Stimulated activated CD4-positive, alpha-beta T cell treated with anti-CD3 and anti-CD28 coated beads, Interleukin-2, amount 100 ng/mL, for 4 hours (primary cell): ENCODE measurements at regions not wholly inside any gene's neighbourhood (a gene's known extent, or its start where the extent isn't known, plus 50 kb on each side); places are given as distances from the start of the nearest gene placed in this dataset.

Source experiments
- DNase-seq: peaks from one replicate; pipeline ENCODE4 v3.0.0-alpha.2; 2020; ENCODE audit warnings: low read depth

DNA sequence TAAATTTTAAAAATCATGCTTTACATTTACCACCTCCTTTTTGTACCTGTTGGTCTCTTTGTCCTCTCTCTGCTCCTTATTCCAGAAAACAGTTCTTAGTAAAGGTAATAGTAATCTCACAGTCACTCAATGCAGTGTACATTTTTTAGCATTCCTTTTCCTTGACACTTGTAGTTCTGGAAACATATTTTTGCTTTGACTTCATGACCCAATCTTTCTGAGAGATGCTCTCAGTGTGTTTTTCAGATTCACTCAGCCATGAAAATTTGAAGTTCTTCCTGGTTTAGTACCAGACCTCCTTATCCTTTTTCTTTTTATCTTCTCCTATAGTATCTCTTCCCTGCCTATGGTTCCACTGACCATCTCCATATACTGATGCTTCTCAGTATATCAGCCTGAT, 747.5 kb upstream of the ZEB2 start:
- no peak for DNase-seq

DNA sequence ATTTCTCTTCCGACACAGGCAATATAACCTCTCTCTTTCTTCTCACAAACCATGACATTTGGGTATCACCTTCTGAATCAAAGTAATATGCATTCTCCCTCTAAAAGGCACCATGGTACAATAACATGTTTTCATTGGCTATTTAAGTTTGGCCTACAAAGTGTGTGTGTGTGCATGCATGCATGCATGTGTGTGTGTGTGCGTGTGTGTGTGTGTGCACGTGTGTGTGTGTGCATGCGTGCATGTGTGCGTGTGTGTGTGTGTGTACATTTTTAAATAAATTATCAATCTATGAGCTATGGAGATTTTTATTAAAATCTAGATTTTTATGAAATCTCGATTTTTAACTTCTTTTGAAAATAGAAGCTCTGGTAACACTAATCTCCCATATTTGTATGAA, 745.3 kb upstream of the ZEB2 start:
- DNase-seq: no peak

DNA sequence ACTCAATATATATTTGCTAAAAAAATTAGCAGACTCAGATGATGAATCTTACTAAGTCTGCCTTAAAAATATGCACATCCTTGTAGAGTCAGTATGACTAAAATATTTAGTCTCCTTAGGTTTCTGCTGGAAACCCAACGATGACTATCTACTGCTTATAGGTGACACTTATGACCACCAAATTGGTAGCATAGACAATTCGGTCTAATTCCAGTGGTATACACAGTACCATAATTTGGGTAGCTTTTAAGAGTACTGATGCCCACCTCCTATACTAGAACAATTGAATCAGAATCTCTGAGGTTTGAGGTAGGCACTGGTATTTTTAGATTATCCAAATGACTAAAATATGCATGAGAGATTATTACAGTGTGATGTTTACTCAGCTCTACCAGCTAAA, 740.8 kb upstream of the ZEB2 start:
- no peak for DNase-seq

DNA sequence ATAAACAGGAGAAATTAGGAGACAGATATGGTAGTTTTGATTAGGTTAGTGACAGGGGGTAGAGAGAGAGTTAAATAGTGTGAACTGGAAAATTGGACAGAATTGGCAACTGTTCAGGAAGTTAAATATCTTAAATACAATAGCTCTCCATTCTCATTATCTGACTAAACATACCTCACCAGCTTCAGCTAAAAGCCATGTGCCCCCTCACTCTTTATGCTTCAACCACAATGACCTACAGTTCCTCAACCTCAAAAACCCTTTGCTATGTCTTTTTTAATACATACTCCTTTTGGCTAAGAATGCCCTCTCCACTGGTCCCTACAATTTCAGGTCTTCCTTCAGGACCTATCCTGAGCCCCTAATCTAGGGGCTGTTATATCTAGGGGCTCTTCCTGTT, 740.2 kb upstream of the ZEB2 start:
- no peak for DNase-seq

DNA sequence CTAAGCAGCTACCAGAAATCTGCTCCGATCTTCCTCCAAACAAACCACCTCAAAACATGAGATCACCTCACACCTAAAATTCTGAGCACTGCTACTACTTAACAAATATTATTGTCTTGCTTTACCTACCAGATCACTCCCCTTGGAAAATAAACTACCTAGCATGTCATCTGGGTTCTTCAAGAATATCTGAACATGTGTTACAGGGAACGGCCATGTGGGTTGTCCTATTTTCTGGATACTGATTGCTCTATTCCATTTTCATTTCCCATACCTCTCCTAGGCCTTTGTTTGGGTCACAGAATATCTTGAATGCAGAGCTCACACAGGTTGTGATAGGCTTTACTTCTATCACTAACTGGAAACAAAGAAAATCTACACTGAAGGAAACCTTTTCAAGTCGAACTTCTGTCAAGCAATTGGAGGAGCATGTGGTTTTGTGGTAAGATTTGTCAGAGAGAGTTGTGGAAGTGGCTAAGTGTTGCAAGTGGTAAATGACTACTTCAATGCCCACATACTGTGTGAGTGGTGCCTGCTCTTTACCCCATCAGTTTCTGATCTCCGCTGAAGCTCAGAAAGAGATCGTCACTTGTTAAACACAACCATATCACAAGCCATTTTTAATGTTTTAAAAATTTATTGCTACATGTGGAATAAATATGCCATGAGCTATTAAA, 739.1 kb upstream of the ZEB2 start:
- DNase-seq: no peak

DNA sequence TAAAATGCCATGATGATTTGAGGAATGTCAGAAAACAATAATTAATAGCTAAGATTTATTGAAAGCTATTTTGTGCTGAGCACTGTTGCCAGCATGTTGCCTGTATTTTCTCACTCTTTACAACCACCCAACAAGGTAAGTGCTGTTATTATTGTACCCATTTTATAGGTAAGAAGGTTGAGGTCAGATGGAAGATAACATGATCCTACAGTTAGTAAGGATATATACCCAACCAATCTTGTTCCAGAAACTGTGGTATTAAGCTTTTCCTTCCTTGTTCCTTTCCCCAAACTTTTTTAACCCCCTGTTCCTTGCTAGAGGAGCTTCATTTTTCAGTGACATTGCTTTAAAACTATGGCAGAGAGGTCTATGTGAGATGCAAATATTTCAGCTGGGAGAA, 738.0 kb upstream of the ZEB2 start:
- no peak for DNase-seq

DNA sequence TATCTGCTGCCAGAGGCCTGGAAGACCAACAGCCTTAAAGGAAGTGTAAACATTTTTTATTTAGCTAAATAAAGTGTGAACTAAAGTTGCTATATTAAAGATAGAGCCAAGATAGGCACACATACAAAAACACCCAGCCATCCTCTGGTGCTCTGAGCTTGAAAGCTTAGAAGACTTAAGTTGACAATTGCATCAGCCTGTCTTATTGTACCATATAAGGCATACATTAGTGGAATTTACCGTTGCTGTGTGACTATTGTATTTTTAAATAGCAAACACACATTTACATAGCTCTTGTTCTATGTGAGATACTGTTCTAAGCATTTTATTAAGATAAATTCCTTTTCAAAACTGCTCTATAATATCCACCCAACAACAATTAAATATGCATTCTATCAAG, 736.6 kb upstream of the ZEB2 start:
- DNase-seq: no peak

DNA sequence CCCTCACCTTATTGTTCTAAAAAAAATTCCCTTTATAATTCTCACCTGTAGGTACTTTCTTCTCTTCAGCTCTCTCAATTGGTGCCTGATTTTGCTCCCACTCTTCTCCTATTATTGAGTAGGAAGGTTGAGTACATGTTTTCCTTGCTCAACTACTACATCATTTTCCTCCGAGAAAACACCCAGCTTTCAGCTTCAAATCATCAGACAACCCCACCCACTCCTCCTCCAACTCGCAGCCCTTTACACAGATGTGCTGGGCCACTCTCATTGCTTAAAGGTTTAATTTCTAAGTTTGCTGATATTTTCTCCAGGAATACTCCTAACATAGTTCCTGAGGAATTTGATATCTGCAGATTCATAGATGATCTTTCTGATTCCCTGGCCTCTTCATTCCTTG, 734.4 kb upstream of the ZEB2 start:
- DNase-seq: no peak

DNA sequence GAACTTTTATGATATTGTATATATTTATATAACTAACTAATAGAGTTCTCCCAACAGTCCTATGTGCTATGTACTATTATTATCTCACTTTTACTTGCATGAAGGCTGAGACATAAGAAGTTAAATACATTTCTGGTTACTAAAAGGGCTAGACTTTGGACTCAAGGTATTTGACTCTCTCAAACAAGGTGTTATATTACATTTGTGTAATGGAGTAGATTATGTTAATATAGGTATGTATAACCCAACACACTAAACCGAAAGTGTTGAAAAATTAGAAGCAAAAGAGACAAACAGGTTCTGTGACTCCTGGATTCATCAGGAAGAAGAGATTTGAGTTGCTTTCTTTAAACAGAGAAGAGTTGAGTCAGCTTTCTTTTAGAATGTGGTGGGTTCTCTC, 733.6 kb upstream of the ZEB2 start:
- no peak for DNase-seq

DNA sequence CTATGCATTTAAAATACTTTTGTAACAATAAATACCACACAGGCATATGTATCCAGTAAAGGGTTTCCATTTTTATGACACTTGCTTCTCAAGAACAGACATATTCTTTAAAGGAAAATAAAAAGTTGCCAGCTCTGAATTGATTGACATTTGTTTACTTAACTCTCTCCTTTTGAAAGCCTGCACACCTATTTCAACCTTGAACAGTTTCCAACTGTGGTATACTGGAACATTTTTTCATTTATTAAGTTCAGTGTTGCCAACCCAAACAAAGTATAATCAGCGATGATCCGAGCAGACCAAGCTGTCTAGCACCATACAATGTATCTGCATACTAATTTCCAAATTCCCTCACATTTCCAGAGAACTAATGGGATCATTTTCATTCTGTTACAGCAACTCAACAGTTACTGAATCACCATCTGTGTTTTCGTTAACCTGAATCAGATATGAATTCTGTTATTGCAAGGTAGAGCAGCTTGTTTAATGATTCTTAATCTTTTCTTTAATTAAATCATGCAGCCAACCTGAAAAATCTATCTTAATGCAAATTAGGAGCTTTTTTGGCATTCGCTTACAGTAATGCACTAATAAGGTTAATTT, 725.5 kb upstream of the ZEB2 start:
- no peak for DNase-seq

DNA sequence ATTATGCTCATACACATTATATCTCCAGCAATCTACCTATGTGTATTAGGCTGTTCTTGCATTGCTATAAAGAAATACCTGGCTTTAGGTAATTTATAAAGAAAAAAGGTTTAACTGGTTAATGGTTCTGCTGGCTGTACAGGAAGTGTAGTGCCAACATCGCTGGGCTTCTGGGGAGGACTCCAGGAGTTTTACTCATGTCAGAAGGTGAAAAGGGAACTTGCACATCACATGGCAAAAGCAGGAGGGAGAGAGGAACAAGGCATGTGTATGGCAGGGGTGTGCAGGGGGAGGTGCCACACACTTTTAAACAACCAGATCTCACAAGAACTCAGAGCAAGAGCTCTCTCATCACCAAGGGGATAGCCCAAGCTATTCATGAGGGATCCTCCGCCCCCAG, 715.4 kb upstream of the ZEB2 start:
- no peak for DNase-seq

DNA sequence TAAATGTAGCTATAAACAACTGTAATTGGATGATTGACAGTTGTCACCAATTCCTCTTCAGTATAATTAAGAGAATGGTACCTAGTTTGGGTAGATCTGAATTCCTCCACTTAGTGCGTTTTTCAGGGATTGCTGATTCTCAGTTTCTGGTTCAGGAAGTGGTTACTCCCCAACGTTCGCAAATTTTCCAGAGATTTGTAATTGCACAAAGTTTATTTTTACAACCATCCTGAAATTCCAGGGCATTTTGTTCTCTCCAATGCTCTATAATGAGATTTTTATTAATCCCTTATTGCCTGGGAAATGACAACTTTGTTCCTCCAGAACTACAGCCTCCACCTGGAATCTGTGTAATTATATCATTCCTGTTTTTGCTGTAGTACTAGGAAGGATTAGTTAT, 710.6 kb upstream of the ZEB2 start:
- no peak for DNase-seq

DNA sequence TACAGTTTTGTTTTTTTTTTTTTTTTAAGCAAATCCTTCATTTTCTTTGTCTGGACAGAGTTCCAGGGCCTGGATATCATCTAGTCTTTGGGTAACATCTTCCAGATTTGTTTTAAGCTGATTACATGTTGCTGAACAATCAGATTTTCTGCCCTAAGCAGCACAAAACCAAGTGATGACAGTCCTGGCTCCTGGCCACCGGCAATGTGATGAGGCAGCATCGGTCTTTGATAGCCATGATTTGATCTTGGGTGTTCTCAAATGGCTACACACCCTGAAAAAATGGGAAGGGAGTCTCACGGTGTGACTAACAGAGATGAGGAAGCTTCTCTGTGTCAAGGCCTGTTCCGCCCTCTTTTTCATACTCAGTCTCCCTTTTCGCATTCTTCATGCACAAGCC, 708.6 kb upstream of the ZEB2 start:
- DNase-seq: no peak

DNA sequence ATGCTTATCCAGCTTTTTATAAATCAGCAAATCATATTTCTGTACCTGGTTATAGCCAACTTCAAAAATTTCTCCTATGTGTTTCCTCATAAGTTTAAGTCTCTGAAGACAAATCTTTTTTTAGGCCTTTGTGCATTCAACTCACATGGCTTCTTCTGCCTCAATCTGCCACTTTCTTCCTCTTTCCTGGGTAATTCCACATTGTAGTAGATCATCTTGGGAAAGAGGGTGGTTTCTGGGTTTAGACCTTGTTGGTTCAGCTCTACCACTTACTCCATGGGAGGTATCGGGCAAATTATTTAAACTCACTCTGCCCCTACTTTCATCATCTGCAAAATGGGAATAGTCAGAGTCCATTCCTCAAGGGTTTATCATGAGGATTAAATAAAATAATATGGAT, 707.0 kb upstream of the ZEB2 start:
- no peak for DNase-seq

DNA sequence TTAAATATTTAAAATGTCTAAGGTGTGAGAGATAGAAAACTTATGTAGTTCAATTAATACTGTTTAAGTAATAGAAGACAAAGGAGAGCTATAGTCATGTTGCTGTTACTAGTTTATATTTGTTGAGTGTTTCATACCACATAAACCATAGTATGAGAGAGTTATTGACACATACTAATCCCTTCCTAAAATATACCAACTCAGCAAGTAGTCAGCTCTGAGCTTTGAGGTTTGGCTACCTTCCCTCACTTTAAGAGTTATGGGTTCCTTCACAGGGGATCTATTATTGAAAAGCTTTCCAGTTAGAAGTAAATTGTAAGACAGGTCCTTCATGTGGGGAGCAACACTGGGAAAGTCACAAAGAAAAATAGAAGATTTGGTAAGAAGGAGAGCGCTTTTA, 701.6 kb upstream of the ZEB2 start:
- no peak for DNase-seq

DNA sequence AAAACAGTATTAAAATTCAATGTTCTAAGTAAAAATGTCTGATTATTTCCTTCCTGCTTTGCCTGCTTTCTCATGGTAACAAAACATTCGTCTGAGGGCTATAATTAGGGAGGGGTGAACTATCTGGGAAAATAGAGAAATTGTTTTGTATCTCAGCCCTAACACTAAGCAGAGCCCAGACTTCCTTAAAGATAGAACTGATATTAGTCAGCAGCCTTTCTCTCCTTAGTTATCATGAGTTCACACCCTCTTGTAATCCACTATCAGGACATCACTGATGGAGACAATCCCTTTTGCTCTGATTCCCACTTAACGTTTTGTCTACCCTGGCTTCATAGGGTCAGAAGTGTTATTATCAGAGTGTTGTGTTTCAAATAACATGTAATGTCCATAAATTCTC, 701.1 kb upstream of the ZEB2 start:
- no peak for DNase-seq

DNA sequence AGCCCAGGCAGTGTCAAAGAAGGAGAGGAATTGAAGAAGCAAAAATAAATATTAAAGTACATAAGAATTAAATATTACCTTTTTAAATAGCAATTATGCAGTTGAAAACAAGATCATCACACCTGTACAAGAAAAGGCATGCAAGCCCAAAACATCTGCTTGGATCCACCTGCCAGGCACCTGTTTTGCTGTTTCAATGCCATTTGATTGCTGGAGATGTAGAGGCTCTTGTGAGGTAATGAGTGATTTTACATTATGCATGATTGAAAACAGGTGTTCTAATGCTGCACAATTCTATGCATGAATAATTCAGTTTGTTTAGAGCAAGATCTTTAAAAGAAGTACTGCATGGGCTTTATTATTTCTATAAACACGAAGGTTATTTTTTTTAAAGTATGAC, 700.6 kb upstream of the ZEB2 start:
- DNase-seq: no peak

DNA sequence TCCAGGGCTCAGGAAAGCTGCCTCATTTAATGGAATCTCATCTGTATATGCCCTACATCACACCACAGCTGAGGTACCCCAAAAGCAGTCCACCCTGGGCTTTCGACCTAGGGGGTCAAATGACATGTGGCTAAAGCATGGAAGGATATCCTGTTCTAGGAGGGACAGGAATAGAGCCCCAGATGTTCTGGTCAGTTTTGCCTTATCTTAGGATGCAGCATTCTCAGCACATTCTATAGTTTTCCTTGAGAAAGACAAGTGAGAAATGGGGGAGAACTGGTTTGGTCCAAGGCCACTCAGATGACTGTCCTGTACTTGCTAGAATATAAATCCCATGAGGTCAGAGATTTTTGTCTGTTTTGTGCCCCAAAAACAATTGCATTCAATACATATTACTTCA, 688.0 kb upstream of the ZEB2 start:
- no peak for DNase-seq

DNA sequence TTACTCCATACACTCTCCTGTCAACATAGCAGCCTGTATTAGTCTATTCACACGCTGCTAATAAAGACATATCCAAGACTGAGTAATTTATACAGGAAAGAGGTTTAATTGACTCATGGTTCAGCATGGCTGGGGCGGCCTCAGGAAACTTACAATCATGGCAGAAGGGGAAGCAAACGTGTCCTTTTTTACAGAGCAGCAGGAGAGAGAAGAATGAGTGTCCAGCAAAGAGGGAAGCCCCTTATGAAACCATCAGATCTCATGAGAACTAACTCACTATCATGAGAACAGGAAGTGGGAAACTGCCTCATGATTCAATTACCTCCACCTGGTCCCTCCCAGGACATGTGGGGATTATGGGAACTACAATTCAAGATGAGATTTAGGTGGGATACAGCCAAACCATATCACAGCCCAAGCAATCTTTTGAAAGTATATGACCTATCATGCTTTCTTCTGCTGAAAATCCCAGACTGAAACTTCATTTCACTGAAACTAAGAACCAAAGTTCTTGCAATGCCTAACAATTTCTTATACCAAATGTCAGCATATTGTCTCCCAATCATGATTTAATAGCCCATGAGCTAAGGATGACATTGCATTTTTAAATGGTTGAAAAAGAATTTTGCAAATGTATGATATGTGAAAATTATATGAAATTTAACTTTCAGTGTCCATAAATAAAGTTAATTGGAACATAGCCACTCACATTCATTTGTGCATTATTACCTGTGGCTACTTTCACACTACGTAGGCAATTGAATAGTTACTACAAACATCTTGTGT, 686.8 kb upstream of the ZEB2 start:
- DNase-seq: no peak

DNA sequence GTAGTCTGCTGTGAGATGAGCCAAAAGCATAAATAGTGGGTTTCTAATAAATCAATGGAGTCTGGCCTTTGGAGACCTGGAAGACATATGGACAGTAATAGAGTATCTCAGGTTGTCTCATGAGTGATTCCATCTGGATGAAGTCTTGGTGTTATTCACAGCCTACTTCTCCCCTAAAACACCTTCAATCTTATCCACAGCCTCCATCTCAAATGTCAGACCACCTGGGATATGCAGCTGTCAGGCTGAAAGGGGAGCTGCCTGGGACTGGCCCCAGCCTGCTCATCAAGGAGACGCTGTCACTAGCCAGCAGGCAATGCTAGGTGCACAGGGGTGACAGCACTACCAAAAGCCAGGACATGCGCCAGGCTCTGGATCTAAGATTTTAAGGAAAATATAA, 684.0 kb upstream of the ZEB2 start:
- DNase-seq: no peak

DNA sequence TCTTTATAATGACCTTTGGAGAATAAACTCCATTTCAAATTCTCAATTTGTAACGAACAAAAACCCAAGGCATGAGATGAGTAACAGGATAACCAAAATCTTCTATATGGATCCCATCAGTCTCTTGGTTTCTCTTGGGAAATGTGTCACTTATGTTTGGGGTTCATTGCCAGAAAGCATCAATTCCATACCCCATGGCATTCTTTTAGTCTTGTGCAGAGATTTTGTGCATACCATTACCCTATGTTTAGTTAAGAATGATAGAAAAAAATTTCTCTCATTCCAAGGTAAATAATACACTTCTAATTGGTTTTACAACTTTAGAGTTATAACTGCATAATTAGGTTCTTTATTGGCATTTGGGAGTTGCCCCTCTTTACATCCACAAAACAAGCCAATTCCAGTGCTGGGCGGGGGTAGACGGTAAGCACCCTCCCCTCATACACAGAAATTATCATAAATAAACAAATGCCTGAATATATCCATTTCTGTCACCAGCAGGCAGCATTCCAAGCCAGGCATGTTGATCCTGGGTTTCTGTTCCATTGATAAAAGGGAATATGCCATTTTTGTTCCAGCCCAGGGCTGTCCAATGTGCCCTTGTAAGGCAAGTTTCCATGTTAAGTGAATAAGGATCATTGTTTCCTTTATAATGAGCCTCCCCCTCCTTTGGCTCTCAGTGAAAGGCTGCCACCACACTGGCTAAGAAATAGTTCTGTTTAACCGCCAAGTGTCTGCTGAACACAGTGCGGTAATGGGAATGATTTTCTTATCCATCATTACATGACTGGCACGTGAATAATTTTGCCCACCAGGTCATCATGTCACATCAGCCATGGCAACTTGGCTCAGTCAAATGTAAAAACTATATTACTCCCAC, 680.1 kb upstream of the ZEB2 start:
- DNase-seq: no peak

DNA sequence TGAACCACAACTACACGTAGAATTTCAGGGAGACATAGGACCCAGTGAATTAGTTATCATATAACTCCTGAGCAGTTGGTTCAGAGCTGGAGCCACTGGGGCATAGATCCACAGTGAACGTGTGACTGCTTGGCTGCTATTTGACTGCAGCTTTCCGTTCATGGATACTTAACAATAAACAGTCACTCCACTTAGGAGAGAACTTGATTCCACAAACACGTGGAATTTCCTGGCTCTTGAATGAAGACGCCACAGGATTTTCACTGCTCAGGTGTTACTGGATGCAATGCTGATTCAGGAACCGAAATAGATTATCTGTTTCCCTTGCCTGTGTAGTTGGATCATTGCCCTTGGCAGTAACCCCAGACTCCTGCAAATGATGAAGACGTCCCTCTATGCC, 679.1 kb upstream of the ZEB2 start:
- no peak for DNase-seq

DNA sequence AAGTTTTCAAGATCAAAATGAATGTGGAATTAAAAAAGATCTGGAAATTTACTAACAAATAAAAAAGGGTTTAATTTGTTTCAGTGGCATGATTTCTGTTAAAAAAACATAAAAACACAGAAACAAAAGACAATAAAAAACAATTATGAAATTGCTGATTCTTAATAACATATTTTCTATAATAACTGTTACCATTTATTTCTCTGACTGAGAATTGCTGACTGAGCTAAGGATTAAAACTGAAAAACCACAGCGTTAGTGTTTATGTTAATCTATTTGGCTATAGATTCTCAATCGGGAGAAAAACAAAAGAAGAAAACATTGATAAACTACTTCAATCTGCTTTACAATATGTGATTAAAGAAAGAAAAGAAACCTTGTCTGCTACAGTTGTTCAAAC, 678.6 kb upstream of the ZEB2 start:
- no peak for DNase-seq
